H9 (cell line): ENCODE measurements at regions not wholly inside any gene's neighbourhood (a gene's known extent, or its start where the extent isn't known, plus 50 kb on each side); places are given as distances from the start of the nearest gene placed in this dataset.

ENCODE experiments used
- DNase-seq: peaks from one replicate; pipeline ENCODE4 v3.0.0-alpha.2; 2017
- H2AFZ ChIP-seq: one replicate; pipeline ENCODE4 v1.6.1; 2013; ENCODE audit warnings: mild to moderate bottlenecking, low read length, control low read depth, moderate library complexity
- H2AK5ac ChIP-seq: 2 replicates; pipeline ENCODE4 v1.6.1; 2013; ENCODE audit warnings: low read length, control low read depth, mixed read lengths; ENCODE audit not compliant: insufficient read length
- H2BK120ac ChIP-seq: one replicate; pipeline ENCODE4 v1.6.1; 2013; ENCODE audit warnings: low read depth, mild to moderate bottlenecking, low read length, control low read depth, inconsistent platforms; ENCODE audit not compliant: poor library complexity, severe bottlenecking
- H2BK12ac ChIP-seq: 2 replicates; pipeline ENCODE4 v1.6.1; 2013; ENCODE audit warnings: low read length, control low read depth, mixed read lengths, low read depth; ENCODE audit not compliant: insufficient read length
- H2BK15ac ChIP-seq: 2 replicates; pipeline ENCODE4 v1.6.1; 2013; ENCODE audit warnings: low read depth, low read length, control low read depth
- H2BK20ac ChIP-seq: one replicate; pipeline ENCODE4 v1.6.1; 2013; ENCODE audit warnings: low read depth, mild to moderate bottlenecking, low read length, control low read depth, inconsistent platforms; ENCODE audit not compliant: poor library complexity, severe bottlenecking
- H2BK5ac ChIP-seq: 2 replicates; pipeline ENCODE4 v1.6.1; 2013; ENCODE audit warnings: low read length, control low read depth, mixed read lengths; ENCODE audit not compliant: insufficient read length
- H3K14ac ChIP-seq: 2 replicates; pipeline ENCODE4 v1.6.1; 2013; ENCODE audit warnings: low read length, control low read depth; ENCODE audit not compliant: insufficient read depth
- H3K18ac ChIP-seq: 2 replicates; pipeline ENCODE4 v1.6.1; 2013; ENCODE audit warnings: low read depth, mild to moderate bottlenecking, mixed read lengths, low read length, control low read depth; ENCODE audit not compliant: insufficient read length
- H3K23ac ChIP-seq: 2 replicates; pipeline ENCODE4 v1.6.1; 2013; ENCODE audit warnings: low read length, control low read depth, mixed read lengths, low read depth; ENCODE audit not compliant: insufficient read length
- H3K23me2 ChIP-seq: 2 replicates; pipeline ENCODE4 v1.6.1; 2013; ENCODE audit warnings: low read depth, mild to moderate bottlenecking, mixed read lengths, low read length, control low read depth; ENCODE audit not compliant: insufficient read length, poor library complexity, severe bottlenecking
- H3K27ac ChIP-seq: 2 replicates; pipeline ENCODE4 v1.5.1; 2013; ENCODE audit warnings: low read length, control low read depth, mixed read lengths, low read depth; ENCODE audit not compliant: insufficient read length
- H3K27me3 ChIP-seq: 2 replicates; pipeline ENCODE4 v1.6.1; 2013; ENCODE audit warnings: low read length, control low read depth, inconsistent platforms; ENCODE audit not compliant: insufficient read depth
- H3K4ac ChIP-seq: 2 replicates; pipeline ENCODE4 v1.6.1; 2013; ENCODE audit warnings: low read depth, mild to moderate bottlenecking, control low read depth, inconsistent platforms, low read length, moderate library complexity
- H3K4me1 ChIP-seq: 2 replicates; pipeline ENCODE4 v1.6.1; 2013; ENCODE audit warnings: low read length, control low read depth, inconsistent platforms; ENCODE audit not compliant: insufficient read depth
- H3K4me2 ChIP-seq: 2 replicates; pipeline ENCODE4 v1.6.1; 2013; ENCODE audit warnings: low read length, control low read depth, mixed read lengths; ENCODE audit not compliant: insufficient read length, insufficient read depth
- H3K56ac ChIP-seq: 2 replicates; pipeline ENCODE4 v1.6.1; 2013; ENCODE audit warnings: low read depth, mild to moderate bottlenecking, mixed read lengths, low read length, control low read depth; ENCODE audit not compliant: insufficient read length
- H3K79me1 ChIP-seq: 2 replicates; pipeline ENCODE4 v1.6.1; 2013; ENCODE audit warnings: low read depth, mild to moderate bottlenecking, moderate library complexity, low read length, control low read depth, inconsistent platforms; ENCODE audit not compliant: insufficient read depth, poor library complexity, severe bottlenecking
- H3K79me2 ChIP-seq: 2 replicates; pipeline ENCODE4 v1.6.1; 2013; ENCODE audit warnings: low read length, control low read depth, inconsistent platforms; ENCODE audit not compliant: insufficient read depth
- H3K9ac ChIP-seq: 2 replicates; pipeline ENCODE4 v1.6.1; 2013; ENCODE audit warnings: low read length, control low read depth, mixed read lengths; ENCODE audit not compliant: insufficient read length; ENCODE audit errors: extremely low read depth
- H3K9me3 ChIP-seq: one replicate; pipeline ENCODE4 v1.6.1; 2013; ENCODE audit warnings: low read depth, low read length, inconsistent platforms; ENCODE audit not compliant: control insufficient read depth
- H3T11ph ChIP-seq: one replicate; pipeline ENCODE4 v1.6.1; 2013; ENCODE audit warnings: mild to moderate bottlenecking, low read length, control low read depth, inconsistent platforms
- H4K20me1 ChIP-seq: one replicate; pipeline ENCODE4 v1.6.1; 2013; ENCODE audit not compliant: control insufficient read depth, insufficient read length, insufficient read depth
- H4K5ac ChIP-seq: 2 replicates; pipeline ENCODE4 v1.6.1; 2013; ENCODE audit warnings: low read depth, mild to moderate bottlenecking, mixed read lengths, low read length, control low read depth; ENCODE audit not compliant: insufficient read length
- H4K8ac ChIP-seq: replicated peaks from 2 replicates; pipeline ENCODE4 v1.6.1; 2013; ENCODE audit warnings: low read length, control low read depth, mixed read lengths, low read depth; ENCODE audit not compliant: insufficient read length
- H4K91ac ChIP-seq: 2 replicates; pipeline ENCODE4 v1.6.1; 2013; ENCODE audit warnings: low read depth, mild to moderate bottlenecking, moderate library complexity, mixed read lengths, low read length, control low read depth; ENCODE audit not compliant: insufficient read length
- H3K27ac Mint-ChIP-seq, 3 experiments: 2 replicates in 2 of 3; 3 replicates in 1 of 3; pipeline ENCODE4 v1.8.0; 2020 to 2021; ENCODE audit warnings: mixed read lengths in 3 of 3, mild to moderate bottlenecking in 1 of 3, moderate library complexity in 1 of 3
- H3K27me3 Mint-ChIP-seq: 2 replicates; pipeline ENCODE4 v1.8.0; 2021; ENCODE audit warnings: low read depth, mild to moderate bottlenecking, moderate library complexity, mixed read lengths
- H3K36me3 Mint-ChIP-seq, 3 experiments: 2 replicates in 2 of 3; 3 replicates in 1 of 3; pipeline ENCODE4 v1.8.0; 2020 to 2021; ENCODE audit warnings: low read depth in 3 of 3, mixed read lengths in 3 of 3; ENCODE audit not compliant: insufficient read depth in 1 of 3
- H3K4me1 Mint-ChIP-seq, 2 experiments: 2 replicates each; pipeline ENCODE4 v1.8.0; 2020; ENCODE audit warnings: mixed read lengths in 2 of 2
- H3K4me3 Mint-ChIP-seq, 2 experiments: 2 replicates in 1 of 2; 3 replicates in 1 of 2; pipeline ENCODE4 v1.8.0; 2020 to 2021; ENCODE audit warnings: mild to moderate bottlenecking in 2 of 2, mixed read lengths in 2 of 2, moderate library complexity in 1 of 2
- H3K9me3 Mint-ChIP-seq, 2 experiments: 2 replicates in 1 of 2; 3 replicates in 1 of 2; pipeline ENCODE4 v1.8.0; 2020; ENCODE audit warnings: mild to moderate bottlenecking in 2 of 2, mixed read lengths in 2 of 2, moderate library complexity in 1 of 2
- CTCF ChIP-seq: fragments of 200-600 bp; sonication (generic); conservative IDR thresholded peaks from 3 replicates; pipeline ENCODE4 v1.8.0; 2021; ENCODE audit warnings: antibody characterized with exemption, mild to moderate bottlenecking
- WGBS: extraction: QIAGEN DNeasy Blood & Tissue Kit; methylation state at CpG from one replicate; pipeline ENCODE4 v1.1.7; 2013; ENCODE audit warnings: missing lambda C conversion rate, low lambda C conversion rate, mixed read lengths; ENCODE audit not compliant: insufficient read length; ENCODE audit errors: extremely low coverage; 5-methylcytosine and 5-hydroxymethylcytosine counted together

DNA sequence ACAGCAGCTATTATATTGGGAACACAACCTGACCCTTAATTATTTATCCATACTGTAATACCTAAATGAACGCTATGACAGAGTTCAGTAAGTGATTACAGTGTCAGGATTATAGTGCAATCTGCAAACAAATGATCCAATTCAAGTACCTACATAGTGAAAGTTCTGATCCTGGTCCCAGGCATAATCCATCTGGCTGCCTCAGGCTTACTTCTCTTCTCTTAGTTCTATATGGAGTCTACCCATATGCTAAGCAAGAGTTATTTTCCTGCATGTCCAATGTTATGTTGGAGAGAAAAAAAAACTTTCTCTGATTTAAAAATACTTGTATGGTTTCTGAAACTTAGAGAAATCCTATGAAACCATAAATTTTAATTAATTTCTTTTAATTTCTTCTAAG, 1487.7 kb upstream of the SLC10A2 start:
- DNase-seq, result no peak
- no peak overlapping the region for H2BK12ac ChIP-seq
- H2BK20ac ChIP-seq, result no peak overlapping the region
- no peak overlapping the region for H3K9ac ChIP-seq
- H3K14ac ChIP-seq, result no peak overlapping the region
- H3K79me1 ChIP-seq, result no peaks in the 10 kb centered on the region
- H2AFZ ChIP-seq, result no peak overlapping the region
- no peak overlapping the region for H2BK15ac ChIP-seq
- no peaks in the 10 kb centered on the region for H3K79me2 ChIP-seq
- no peak overlapping the region for H4K8ac ChIP-seq
- no peak overlapping the region for H3K4ac ChIP-seq
- no peak overlapping the region for H2AK5ac ChIP-seq
- TF ChIP-seq CTCF, result no peak
- no peak overlapping the region for H3K56ac ChIP-seq
- H3T11ph ChIP-seq, result no peak overlapping the region
- H3K23ac ChIP-seq, result no peak overlapping the region
- no peaks in the 10 kb centered on the region for H3K23me2 ChIP-seq
- H4K91ac ChIP-seq, result no peak overlapping the region
- no CpG with 5 or more reads among the region's 1 CpG for WGBS
- H3K4me3 Mint-ChIP-seq, result no peak overlapping the region
- H3K27ac Mint-ChIP-seq, result no peak overlapping the region
- H3K4me2 ChIP-seq, result no peak overlapping the region
- H3K4me1 ChIP-seq, result no peaks in the 10 kb centered on the region
- no peaks in the 10 kb centered on the region for H3K27me3 ChIP-seq
- H3K4me1 Mint-ChIP-seq, result peaks cover 2 to 6% of the 10 kb centered on the region in 2 experiments; a peak in 1 of 4 replicates
- no peak overlapping the region for H3K18ac ChIP-seq
- H2BK120ac ChIP-seq, result no peak overlapping the region
- H3K27ac ChIP-seq, result no peak overlapping the region
- H3K9me3 ChIP-seq, result no peaks in the 10 kb centered on the region
- no peak overlapping the region for H2BK5ac ChIP-seq
- H3K27me3 Mint-ChIP-seq, result no peaks in the 10 kb centered on the region
- H3K36me3 Mint-ChIP-seq, result no peaks in the 10 kb centered on the region
- H3K9me3 Mint-ChIP-seq, result no peaks in the 10 kb centered on the region
- H4K20me1 ChIP-seq, result no peaks in the 10 kb centered on the region
- H4K5ac ChIP-seq, result no peak overlapping the region
